Stimulated activated CD4-positive, alpha-beta T cell treated with anti-CD3 and anti-CD28 coated beads, Interleukin-1b, Interleukin-23, amount 100 ng/mL, for 48 hours (primary cell): ENCODE measurements at regions not wholly inside any gene's neighbourhood (a gene's known extent, or its start where the extent isn't known, plus 50 kb on each side); places are given as distances from the start of the nearest gene placed in this dataset.
"Not testable (repeated sequence)": the region's sequence is repeated elsewhere in the genome, so short reads cannot be mapped to it uniquely, and the experiment has no call there.

Experiments used
- DNase-seq: peaks from one replicate; pipeline ENCODE4 v3.0.0-alpha.2; 2020

DNA sequence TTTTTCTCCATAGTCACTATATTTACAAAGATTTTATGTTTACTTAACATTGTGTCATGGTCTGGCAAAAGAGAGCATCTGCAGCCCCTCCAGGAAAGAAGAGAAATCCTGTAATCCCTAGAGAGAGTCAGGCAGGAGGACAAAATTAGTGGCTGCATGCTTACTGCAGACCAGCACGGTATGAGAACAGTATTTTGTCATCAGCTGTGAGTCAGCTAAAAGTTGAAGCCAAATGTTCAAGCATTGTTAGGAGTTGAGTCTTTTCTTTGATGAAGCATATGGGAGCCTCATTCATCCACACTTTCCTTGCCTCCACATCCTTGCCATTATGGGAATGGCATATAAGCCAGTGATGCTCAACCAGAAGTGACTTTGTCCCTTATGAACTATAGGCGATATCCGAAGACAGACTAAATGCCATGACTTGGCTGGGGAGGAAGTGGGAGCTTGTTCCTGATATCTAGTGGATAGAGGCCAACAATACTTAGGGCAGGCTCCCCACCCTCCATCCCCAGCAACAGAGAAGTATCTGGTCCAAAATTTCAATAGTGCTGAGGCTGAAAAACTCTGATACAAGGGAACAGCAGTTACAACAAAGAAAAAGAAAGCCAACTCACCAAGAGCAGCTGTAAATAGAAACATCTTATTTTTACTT, 112.0 kb upstream of the OR5AK2 start:
- DNase-seq, result no peak

DNA sequence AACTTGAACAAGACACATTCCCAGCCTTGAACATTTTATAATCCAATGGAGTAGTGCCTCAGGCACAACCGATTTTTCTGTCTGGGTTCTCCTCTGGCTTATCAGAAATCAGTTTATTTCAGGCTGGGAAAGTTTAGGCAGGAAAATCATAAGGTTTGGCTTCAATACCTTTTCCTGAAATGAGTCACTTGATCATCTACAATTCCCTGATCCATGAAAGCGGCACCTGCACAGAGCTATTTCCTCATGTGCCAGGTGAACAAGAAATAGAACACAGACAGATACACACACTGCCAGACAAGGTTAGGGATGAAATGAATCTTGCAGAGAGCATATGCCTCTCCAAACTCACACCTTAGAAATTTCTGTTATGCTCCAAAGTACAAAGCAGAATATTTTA, 106.7 kb upstream of the OR9G4 start:
- DNase-seq, result no peak

DNA sequence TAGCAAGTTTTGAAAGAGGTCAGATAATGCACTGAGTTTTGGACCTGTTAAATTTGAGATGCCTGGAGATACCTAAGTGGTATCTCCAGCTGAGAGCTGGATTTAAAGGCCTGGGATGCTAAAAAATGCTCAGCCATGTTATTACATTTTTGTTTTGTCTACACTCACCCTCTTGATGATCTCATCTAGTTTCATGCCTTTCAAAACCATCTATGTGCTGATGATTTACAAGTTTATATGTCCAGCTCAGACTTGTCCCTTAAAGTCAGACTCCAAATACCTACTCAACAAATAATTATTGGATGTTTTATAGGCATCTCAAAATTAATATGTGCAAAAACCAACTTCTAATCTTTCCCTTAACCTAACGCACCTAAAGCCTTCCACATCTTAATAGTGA, 103.6 kb upstream of the OR9G4 start:
- DNase-seq, result no peak

DNA sequence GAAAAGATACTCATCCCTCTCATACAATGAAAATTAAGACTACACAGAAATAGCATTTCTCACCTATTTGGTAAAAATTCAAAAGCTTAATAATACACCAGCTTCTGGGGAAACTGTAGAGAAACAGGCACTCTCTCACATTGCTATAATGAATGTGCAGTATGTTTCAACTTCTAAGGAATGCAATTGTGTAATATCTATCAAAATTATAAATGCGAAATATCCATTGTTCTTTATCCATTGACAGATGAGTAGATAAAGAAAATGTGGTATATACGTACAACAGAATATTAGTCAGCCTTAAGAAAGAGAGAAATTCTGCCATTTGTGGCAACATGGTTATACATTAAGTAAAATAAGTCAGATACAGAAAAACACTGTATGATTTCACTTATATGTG, 101.4 kb upstream of the OR9G4 start:
- DNase-seq, result no peak

GRCh38 chr11:56849250-56849649, 100.8 kb upstream of the OR9G4 start:
- no peak for DNase-seq

DNA sequence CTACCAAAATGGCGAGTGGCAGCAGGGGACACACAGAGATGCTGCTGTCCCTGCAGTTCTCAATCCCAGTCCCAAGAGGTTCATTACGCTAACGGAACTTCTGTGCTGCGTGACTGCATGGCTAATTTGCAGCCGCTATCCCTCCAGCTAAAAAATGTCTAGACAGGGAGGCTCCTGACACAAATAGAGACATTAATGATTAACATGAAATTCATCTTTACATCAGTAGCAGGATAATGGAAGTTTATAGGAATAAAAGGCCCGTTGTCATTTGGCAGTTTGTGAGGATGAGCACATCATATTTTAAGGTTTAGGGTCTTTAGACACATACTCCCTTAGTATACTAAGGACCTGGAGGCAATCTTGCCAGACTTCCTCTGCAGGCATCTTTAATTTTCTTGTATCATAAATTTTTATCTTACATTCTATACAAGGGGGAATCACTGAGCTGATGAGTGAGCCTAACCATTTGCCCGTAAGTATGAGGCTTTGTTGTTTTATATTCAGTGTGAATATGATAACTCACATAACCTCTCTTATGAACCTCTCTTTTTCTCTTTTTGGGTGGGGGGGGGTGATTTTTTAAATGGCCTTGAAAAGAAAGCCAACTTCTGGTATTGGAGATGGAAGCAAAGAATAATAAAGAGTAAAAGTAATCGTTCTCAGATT, 99.8 kb upstream of the OR9G4 start:
- DNase-seq, result no peak

- DNase-seq, result no peak
Observed at GRCh38 chr11:56846631-56847576, 98.4 kb upstream of the OR9G4 start.

- no peak for DNase-seq
Observed at GRCh38 chr11:56845121-56845732, 96.7 kb upstream of the OR9G4 start.

DNA sequence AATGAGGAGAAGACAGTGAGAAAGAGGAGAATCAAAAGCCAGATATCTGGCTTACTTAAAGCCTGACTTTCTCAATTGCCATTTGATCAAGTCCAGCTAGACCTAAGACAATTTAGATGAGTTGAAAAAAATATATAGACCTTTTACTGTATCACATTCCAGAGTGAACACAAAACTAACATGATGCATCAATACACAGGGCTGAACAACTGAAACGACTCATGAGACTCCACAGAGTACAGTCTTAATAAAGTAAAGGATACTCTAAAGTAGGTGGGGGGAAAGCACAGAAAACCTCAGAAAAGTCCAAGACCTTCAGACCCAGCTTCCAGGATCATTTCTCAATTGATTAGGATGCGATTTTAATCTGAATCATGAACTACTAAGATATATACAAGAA, 95.3 kb upstream of the OR9G4 start:
- DNase-seq, result no peak

DNA sequence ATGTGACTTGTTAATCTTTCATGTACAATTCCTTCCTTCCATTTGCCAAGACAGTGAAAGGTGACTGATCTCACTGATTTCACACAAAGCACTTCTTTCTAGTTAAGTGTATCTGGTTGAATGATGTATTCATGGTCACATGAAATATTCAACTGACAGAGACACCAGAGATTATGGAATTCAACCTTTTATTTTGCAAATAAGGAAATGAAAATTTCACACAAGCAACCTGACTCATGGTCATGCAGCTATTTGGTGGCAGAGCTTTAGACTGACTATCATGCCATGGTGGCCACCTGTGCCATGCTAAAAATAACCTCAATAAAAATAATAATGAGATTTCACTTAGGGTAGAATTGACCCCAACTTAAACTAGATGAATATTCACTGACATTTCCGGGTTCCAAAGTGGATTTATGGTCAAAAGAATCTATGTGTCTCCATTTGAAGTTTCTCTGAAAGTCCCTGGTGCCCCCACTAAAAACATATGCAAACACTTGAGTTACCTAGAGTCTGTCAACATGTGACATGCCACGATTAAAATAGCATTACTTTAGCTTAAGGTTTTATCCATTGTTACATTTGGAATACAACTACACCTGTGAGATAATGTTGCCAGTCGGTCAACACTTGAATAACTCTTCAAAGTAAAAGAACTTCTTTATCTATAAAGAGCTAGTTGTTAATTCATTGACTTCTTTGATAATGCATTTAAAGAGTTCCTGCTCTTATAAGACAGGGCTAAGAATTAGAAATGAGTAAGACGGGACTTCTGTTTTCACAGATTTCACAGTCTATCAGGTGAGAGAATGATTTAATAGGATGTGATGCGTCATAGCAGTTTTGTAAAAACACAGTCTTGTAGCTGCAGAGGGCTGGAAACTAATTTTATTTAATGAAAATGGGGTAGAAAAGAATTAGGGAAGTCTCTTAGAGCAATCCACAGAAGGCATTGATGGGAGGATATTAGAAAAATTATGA, 94.6 kb upstream of the OR9G4 start:
- DNase-seq, result no peak

- peak; percentile 7 for DNase-seq
Observed at GRCh38 chr11:56841210-56841810, 92.8 kb upstream of the OR9G4 start.

- not testable (repeated sequence) for DNase-seq
Observed at GRCh38 chr11:56827357-56827756, 78.9 kb upstream of the OR9G4 start.

DNA sequence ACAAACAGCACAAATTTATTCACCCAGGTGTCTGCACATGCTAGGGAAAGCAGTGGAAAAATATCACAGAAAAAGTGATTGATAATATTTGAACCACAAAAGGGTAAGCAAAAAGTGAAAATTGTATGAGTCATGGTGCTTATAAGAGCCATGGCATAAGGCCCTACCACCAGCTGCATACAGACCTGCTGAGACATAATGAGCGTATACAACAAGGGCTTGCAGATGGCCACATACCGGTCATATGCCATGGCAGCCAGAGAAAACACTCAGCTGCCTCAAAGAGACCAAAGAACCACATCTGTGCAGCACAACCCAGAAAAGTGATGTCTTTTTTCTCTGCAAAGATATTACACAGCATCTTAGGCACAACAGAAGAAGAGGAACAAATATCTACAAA, 71.4 kb upstream of the OR9G4 start:
- DNase-seq, result no peak

DNA sequence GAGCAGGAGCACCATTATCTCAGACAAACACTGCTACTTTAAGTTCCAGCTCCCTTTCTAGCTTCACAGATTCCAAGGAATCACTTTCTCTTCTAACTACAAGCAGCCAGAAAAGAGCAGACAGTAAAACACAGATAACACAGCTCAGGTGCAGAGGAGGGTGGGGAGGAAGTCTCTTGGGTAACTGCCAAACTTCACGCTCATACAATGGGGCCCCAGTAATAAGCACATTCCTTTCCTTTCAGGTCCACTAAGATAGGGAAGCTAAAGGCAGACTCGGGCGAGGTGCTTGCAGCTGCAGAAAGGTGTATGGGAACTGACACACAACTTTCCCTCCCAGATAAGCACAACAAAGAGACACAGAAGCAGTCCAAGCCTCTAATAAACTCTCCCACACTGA, 69.2 kb upstream of the OR9G4 start:
- no peak for DNase-seq

- no peak for DNase-seq
Observed at GRCh38 chr11:56816259-56816658, 67.8 kb upstream of the OR9G4 start.

DNA sequence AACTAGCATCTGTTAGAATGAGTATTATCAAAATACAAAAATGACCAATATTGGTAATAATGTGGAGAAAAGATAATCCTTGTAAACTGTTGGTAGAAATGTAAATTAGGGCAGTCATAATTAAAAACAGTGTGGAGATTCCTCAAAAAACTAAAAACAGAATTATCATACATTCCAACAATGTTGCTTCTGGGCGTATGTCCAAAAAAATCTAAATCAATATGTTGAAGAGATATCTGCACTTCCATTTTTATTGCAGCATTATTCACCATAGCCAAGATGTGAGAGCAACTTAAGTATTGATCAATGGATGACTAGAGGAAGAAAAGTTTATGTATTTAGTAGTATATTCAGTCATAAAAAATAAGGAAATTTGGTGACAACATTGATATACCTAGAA, 59.8 kb upstream of the OR9G4 start:
- no peak for DNase-seq

GRCh38 chr11:56799691-56800210, 51.3 kb upstream of the OR9G4 start:
- DNase-seq, result no peak
